ENCODE measurements at regions not wholly inside any gene's neighbourhood (a gene's known extent, or its start where the extent isn't known, plus 50 kb on each side); places are given as distances from the start of the nearest gene placed in this dataset.
"Not testable (repeated sequence)": the region's sequence is repeated elsewhere in the genome, so short reads cannot be mapped to it uniquely, and the experiment has no call there.

- DNase-seq, result no peak
- Mint-ChIP-seq H3K4me3 (no peak overlapping the region), H3K36me3 (ENCODE audit: insufficient read depth in 2 of 2) (no peaks in the 10 kb centered on the region), H3K9me3 (peaks cover 0 to 4% of the 10 kb centered on the region in 2 donors), H3K27ac (no peak overlapping the region), H3K4me1 (ENCODE audit: low read depth) (peaks cover 6% of the 10 kb centered on the region), H3K27me3 (ENCODE audit: low read depth) (peaks cover 15% of the 10 kb centered on the region)
- no peak for ATAC-seq (replicated peaks in 1 of 2)
Measured at GRCh38 chr1:112114540-112114939, 125.1 kb upstream of the KCND3 start.

- ATAC-seq (replicated peaks in 1 of 2) (no peak), DNase-seq (no peak)
- H3K4me3 Mint-ChIP-seq, result no peak overlapping the region
- no peaks in the 10 kb centered on the region for H3K9me3 Mint-ChIP-seq
- no peaks in the 10 kb centered on the region for H3K36me3 Mint-ChIP-seq (ENCODE audit: insufficient read depth in 2 of 2)
- H3K27ac Mint-ChIP-seq, result no peak overlapping the region
- H3K4me1 Mint-ChIP-seq (ENCODE audit: low read depth), result no peaks in the 10 kb centered on the region
- H3K27me3 Mint-ChIP-seq (ENCODE audit: low read depth), result no peaks in the 10 kb centered on the region
Measured at GRCh38 chr1:112126598-112126997, 137.1 kb upstream of the KCND3 start.

- not testable (repeated sequence) for H3K27ac Mint-ChIP-seq; DNase-seq; H3K36me3 Mint-ChIP-seq (ENCODE audit: insufficient read depth in 2 of 2); H3K4me3 Mint-ChIP-seq; ATAC-seq (replicated peaks in 1 of 2); H3K9me3 Mint-ChIP-seq; H3K4me1 Mint-ChIP-seq (ENCODE audit: low read depth); H3K27me3 Mint-ChIP-seq (ENCODE audit: low read depth)
Measured at GRCh38 chr1:112127606-112128005, 138.1 kb upstream of the KCND3 start.

- Mint-ChIP-seq H3K4me1 (ENCODE audit: low read depth) (no peaks in the 10 kb centered on the region), H3K36me3 (ENCODE audit: insufficient read depth in 2 of 2) (no peaks in the 10 kb centered on the region)
- ATAC-seq (replicated peaks in 1 of 2), result no peak
Measured at GRCh38 chr1:112133487-112133886, 144.0 kb upstream of the KCND3 start.

GRCh38 chr1:112140743-112141142 lies 151.3 kb upstream of the KCND3 start:
- no peak for ATAC-seq (replicated peaks in 1 of 2)
- no peak overlapping the region for H3K4me3 Mint-ChIP-seq

More at GRCh38 chr1:112133487-112133886, 144.0 kb upstream of the KCND3 start:
- H3K27ac Mint-ChIP-seq, result no peak overlapping the region
- no peaks in the 10 kb centered on the region for H3K9me3 Mint-ChIP-seq
- no peak for DNase-seq
- no peak overlapping the region for H3K4me3 Mint-ChIP-seq
- H3K27me3 Mint-ChIP-seq (ENCODE audit: low read depth), result peaks cover 12% of the 10 kb centered on the region

GRCh38 chr1:112141301-112141700 lies 151.8 kb upstream of the KCND3 start:
- Mint-ChIP-seq H3K4me1 (ENCODE audit: low read depth) (no peaks in the 10 kb centered on the region), H3K27ac (no peak overlapping the region), H3K36me3 (ENCODE audit: insufficient read depth in 2 of 2) (no peaks in the 10 kb centered on the region), H3K27me3 (ENCODE audit: low read depth) (peaks cover 16% of the 10 kb centered on the region), H3K9me3 (no peaks in the 10 kb centered on the region), H3K4me3 (no peak overlapping the region)
- DNase-seq, result no peak
- ATAC-seq (replicated peaks in 1 of 2), result no peak

More at GRCh38 chr1:112140743-112141142, 151.3 kb upstream of the KCND3 start:
- H3K27ac Mint-ChIP-seq, result no peak overlapping the region
- no peak for DNase-seq
- H3K27me3 Mint-ChIP-seq (ENCODE audit: low read depth), result peaks cover 12% of the 10 kb centered on the region
- no peaks in the 10 kb centered on the region for H3K9me3 Mint-ChIP-seq
- H3K36me3 Mint-ChIP-seq (ENCODE audit: insufficient read depth in 2 of 2), result no peaks in the 10 kb centered on the region
- H3K4me1 Mint-ChIP-seq (ENCODE audit: low read depth), result no peaks in the 10 kb centered on the region

GRCh38 chr1:112141923-112142322 lies 152.5 kb upstream of the KCND3 start:
- H3K4me1 Mint-ChIP-seq (ENCODE audit: low read depth), result no peaks in the 10 kb centered on the region
- peaks cover 18% of the 10 kb centered on the region for H3K27me3 Mint-ChIP-seq (ENCODE audit: low read depth)
- no peaks in the 10 kb centered on the region for H3K9me3 Mint-ChIP-seq
- H3K36me3 Mint-ChIP-seq (ENCODE audit: insufficient read depth in 2 of 2), result no peaks in the 10 kb centered on the region
- DNase-seq, result no peak
- H3K4me3 Mint-ChIP-seq, result no peak overlapping the region
- H3K27ac Mint-ChIP-seq, result no peak overlapping the region
- ATAC-seq (replicated peaks in 1 of 2), result no peak

- Mint-ChIP-seq H3K4me1 (ENCODE audit: low read depth) (no peaks in the 10 kb centered on the region), H3K4me3 (no peak overlapping the region), H3K27me3 (ENCODE audit: low read depth) (peaks cover 12% of the 10 kb centered on the region), H3K36me3 (ENCODE audit: insufficient read depth in 2 of 2) (peaks cover 0 to 4% of the 10 kb centered on the region in 2 donors), H3K27ac (no peak overlapping the region), H3K9me3 (peaks cover 1 to 6% of the 10 kb centered on the region in 2 donors)
- no peak for ATAC-seq (replicated peaks in 1 of 2)
- no peak for DNase-seq
Measured at GRCh38 chr1:112143871-112144441, 154.5 kb upstream of the KCND3 start.

GRCh38 chr1:112144733-112145426 lies 155.4 kb upstream of the KCND3 start:
- Mint-ChIP-seq H3K27ac (no peak overlapping the region), H3K4me1 (ENCODE audit: low read depth) (no peaks in the 10 kb centered on the region), H3K4me3 (no peak overlapping the region), H3K27me3 (ENCODE audit: low read depth) (peaks cover 12% of the 10 kb centered on the region), H3K9me3 (peaks cover 1 to 6% of the 10 kb centered on the region in 2 donors), H3K36me3 (ENCODE audit: insufficient read depth in 2 of 2) (peaks cover 0 to 4% of the 10 kb centered on the region in 2 donors)
- DNase-seq (no peak), ATAC-seq (replicated peaks in 1 of 2) (no peak)

- peaks cover 12% of the 10 kb centered on the region for H3K27me3 Mint-ChIP-seq (ENCODE audit: low read depth)
- peaks cover 1 to 8% of the 10 kb centered on the region in 2 donors for H3K9me3 Mint-ChIP-seq
- no peak for DNase-seq
- H3K27ac Mint-ChIP-seq, result no peak overlapping the region
- no peak overlapping the region for H3K4me3 Mint-ChIP-seq
- H3K4me1 Mint-ChIP-seq (ENCODE audit: low read depth), result no peaks in the 10 kb centered on the region
- no peak for ATAC-seq (replicated peaks in 1 of 2)
- peaks cover 0 to 6% of the 10 kb centered on the region in 2 donors for H3K36me3 Mint-ChIP-seq (ENCODE audit: insufficient read depth in 2 of 2)
Measured at GRCh38 chr1:112146201-112146715, 156.8 kb upstream of the KCND3 start.

GRCh38 chr1:112160214-112160613 lies 170.7 kb upstream of the KCND3 start:
- H3K27me3 Mint-ChIP-seq (ENCODE audit: low read depth); H3K36me3 Mint-ChIP-seq (ENCODE audit: insufficient read depth in 2 of 2); H3K9me3 Mint-ChIP-seq; H3K27ac Mint-ChIP-seq; ATAC-seq (replicated peaks in 1 of 2); DNase-seq; H3K4me1 Mint-ChIP-seq (ENCODE audit: low read depth); H3K4me3 Mint-ChIP-seq: not testable (repeated sequence)

GRCh38 chr1:112165375-112165774 lies 175.9 kb upstream of the KCND3 start:
- peaks cover 0 to 3% of the 10 kb centered on the region in 2 donors for H3K36me3 Mint-ChIP-seq (ENCODE audit: insufficient read depth in 2 of 2)

GRCh38 chr1:112169517-112169916 lies 180.0 kb upstream of the KCND3 start:
- no peak overlapping the region for H3K27ac Mint-ChIP-seq
- DNase-seq, result no peak
- no peak overlapping the region for H3K4me3 Mint-ChIP-seq

More at GRCh38 chr1:112165375-112165774, 175.9 kb upstream of the KCND3 start:
- DNase-seq, result no peak
- Mint-ChIP-seq H3K4me1 (ENCODE audit: low read depth) (no peaks in the 10 kb centered on the region), H3K4me3 (no peak overlapping the region), H3K27me3 (ENCODE audit: low read depth) (peaks cover 11% of the 10 kb centered on the region), H3K27ac (no peak overlapping the region), H3K9me3 (peaks cover 2 to 4% of the 10 kb centered on the region in 2 donors)
- no peak for ATAC-seq (replicated peaks in 1 of 2)

More at GRCh38 chr1:112169517-112169916, 180.0 kb upstream of the KCND3 start:
- Mint-ChIP-seq H3K27me3 (ENCODE audit: low read depth) (peaks cover 14% of the 10 kb centered on the region), H3K9me3 (peaks cover 0 to 3% of the 10 kb centered on the region in 2 donors), H3K36me3 (ENCODE audit: insufficient read depth in 2 of 2) (no peaks in the 10 kb centered on the region), H3K4me1 (ENCODE audit: low read depth) (no peaks in the 10 kb centered on the region)
- ATAC-seq (replicated peaks in 1 of 2), result no peak
